SK-N-SH (cell line): ENCODE measurements at regions not wholly inside any gene's neighbourhood (a gene's known extent, or its start where the extent isn't known, plus 50 kb on each side); places are given as distances from the start of the nearest gene placed in this dataset.

Source experiments
- CTCF ChIA-PET: fragments of 300-600, 350-600 bp; formaldehyde crosslinking; extraction: SDS; loops from one replicate; lab custom pipeline; 2021; lab: Yijun Ruan, JAX
- POLR2A ChIA-PET: fragments of 350-600 bp; sonication (Branson Sonifier 250); formaldehyde crosslinking; extraction: SDS; loops from one replicate; lab custom pipeline; 2020; ENCODE audit warnings: antibody characterized with exemption, inconsistent platforms; lab: Yijun Ruan, JAX
- DNase-seq: peaks from one replicate; pipeline ENCODE4 v3.0.0; 2012
- H2AFZ ChIP-seq: fragments of 200-600 bp; sonication (generic); 2 replicates; pipeline ENCODE4 v1.8.1; 2016; ENCODE audit warnings: antibody characterized with exemption, mild to moderate bottlenecking, low read depth
- H3F3A ChIP-seq: fragments of 200-600 bp; sonication (generic); replicated peaks from 2 replicates; pipeline ENCODE3; 2016; ENCODE audit warnings: antibody characterized with exemption, mild to moderate bottlenecking; ENCODE audit not compliant: insufficient read depth
- H3K27ac ChIP-seq, 2 experiments: fragments of 200-500 bp in 1 of 2; fragments of 200-600 bp in 1 of 2; sonication (Bioruptor generic) in 1 of 2; sonication (generic), shearing (Covaris generic) in 1 of 2; 2 replicates each; pipeline versions ENCODE4 v1.5.1 to v1.6.1; 2014 to 2016; ENCODE audit warnings: low read depth in 2 of 2, inconsistent platforms in 1 of 2, low read length in 1 of 2, mild to moderate bottlenecking in 1 of 2, mixed read lengths in 1 of 2
- H3K27me3 ChIP-seq: fragments of 200-600 bp; sonication (generic), shearing (Covaris generic); 2 replicates; pipeline ENCODE4 v1.6.1; 2016; ENCODE audit warnings: mixed run types; ENCODE audit not compliant: insufficient read depth
- H3K36me3 ChIP-seq, 2 experiments: fragments of 200-500 bp in 1 of 2; fragments of 200-600 bp in 1 of 2; sonication (Bioruptor generic) in 1 of 2; sonication (generic) in 1 of 2; replicated peaks in 1 of 2; 2 replicates each; pipeline versions ENCODE3 to v1.5.1; 2014 to 2016; ENCODE audit warnings: low read length in 1 of 2, mild to moderate bottlenecking in 1 of 2; ENCODE audit not compliant: insufficient read depth in 2 of 2, control insufficient read depth in 1 of 2
- H3K4me1 ChIP-seq, 2 experiments: fragments of 200-500 bp in 1 of 2; fragments of 200-600 bp in 1 of 2; sonication (Bioruptor generic) in 1 of 2; sonication (generic), shearing (Covaris generic) in 1 of 2; 2 replicates each; pipeline versions ENCODE4 v1.5.1 to v1.6.1; 2014 to 2016; ENCODE audit warnings: low read depth in 1 of 2, low read length in 1 of 2, mixed run types in 1 of 2; ENCODE audit not compliant: insufficient read depth in 2 of 2, control insufficient read depth in 1 of 2
- H3K4me2 ChIP-seq: fragments of 200-600 bp; sonication (generic), shearing (Covaris generic); 2 replicates; pipeline ENCODE4 v1.6.1; 2017; ENCODE audit warnings: mixed run types
- H3K4me3 ChIP-seq, 2 experiments: fragments of 200-500 bp in 1 of 2; fragments of 200-600 bp in 1 of 2; sonication (Bioruptor generic) in 1 of 2; sonication (generic), shearing (Covaris generic) in 1 of 2; 2 replicates each; pipeline versions ENCODE4 v1.5.1 to v1.8.1; 2014 to 2016; ENCODE audit warnings: low read depth in 2 of 2, inconsistent platforms in 1 of 2, low read length in 1 of 2, mild to moderate bottlenecking in 1 of 2, mixed read lengths in 1 of 2, moderate library complexity in 1 of 2
- H3K79me2 ChIP-seq: fragments of 200-600 bp; sonication (generic); 2 replicates; pipeline ENCODE4 v1.8.1; 2017; ENCODE audit warnings: mild to moderate bottlenecking; ENCODE audit not compliant: insufficient read depth
- H3K9ac ChIP-seq: fragments of 200-600 bp; sonication (generic); 2 replicates; pipeline ENCODE4 v1.6.1; 2017; ENCODE audit warnings: mixed run types
- H3K9me2 ChIP-seq: fragments of 200-600 bp; sonication (generic); 2 replicates; pipeline ENCODE4 v1.6.1; 2017; ENCODE audit warnings: mixed run types
- H3K9me3 ChIP-seq: fragments of 200-600 bp; sonication (generic); 2 replicates; pipeline ENCODE4 v1.6.1; 2017; ENCODE audit warnings: mixed run types, mild to moderate bottlenecking, moderate library complexity
- H4K20me1 ChIP-seq: fragments of 200-600 bp; sonication (generic); 2 replicates; pipeline ENCODE4 v1.6.1; 2017; ENCODE audit warnings: mild to moderate bottlenecking, mixed run types; ENCODE audit not compliant: insufficient read depth
- CHD2 ChIP-seq: fragments of 150-350 bp; IDR thresholded peaks from 2 replicates; pipeline ENCODE4 v1.6.1; 2018; ENCODE audit warnings: low read length; ENCODE audit not compliant: partially characterized antibody
- ELF1 ChIP-seq: IDR thresholded peaks from 2 replicates; pipeline ENCODE4 v1.4.0; 2012
- EZH2phosphoT487 ChIP-seq: fragments of 200-600 bp; sonication (generic); IDR thresholded peaks from 2 replicates; pipeline ENCODE4 v1.6.1; 2017; ENCODE audit warnings: low read depth, mixed run types, mild to moderate bottlenecking, antibody characterized with exemption, moderate library complexity, borderline replicate concordance
- FOSL2 ChIP-seq: IDR thresholded peaks from 2 replicates; pipeline ENCODE4 v1.4.0; 2012; ENCODE audit warnings: low read depth, mild to moderate bottlenecking, moderate library complexity, borderline replicate concordance
- FOXJ3 ChIP-seq: sonication (generic); formaldehyde crosslinking; IDR thresholded peaks from 2 replicates; pipeline ENCODE4 v1.5.1; 2020; ENCODE audit warnings: mild to moderate bottlenecking, missing genetic modification reagents
- GATA2 ChIP-seq: sonication (generic); formaldehyde crosslinking; IDR thresholded peaks from 2 replicates; pipeline ENCODE4 v1.5.0; 2020; ENCODE audit warnings: mild to moderate bottlenecking, missing genetic modification reagents
- MAX ChIP-seq: IDR thresholded peaks from 2 replicates; pipeline ENCODE4 v1.4.0; 2012; ENCODE audit warnings: low read depth
- MEF2A ChIP-seq: IDR thresholded peaks from 2 replicates; pipeline ENCODE4 v1.4.0; 2012; ENCODE audit warnings: low read depth, borderline replicate concordance
- MXI1 ChIP-seq: IDR thresholded peaks from 2 replicates; pipeline ENCODE4 v1.6.1; 2012; ENCODE audit warnings: mild to moderate bottlenecking, low read depth, low read length, improper control_type of control experiment
- NFIC ChIP-seq: IDR thresholded peaks from 2 replicates; pipeline ENCODE4 v1.4.0; 2012; ENCODE audit warnings: borderline replicate concordance
- PBX3 ChIP-seq: IDR thresholded peaks from 2 replicates; pipeline ENCODE4; 2012
- RAD21 ChIP-seq: IDR thresholded peaks from 2 replicates; pipeline ENCODE4 v1.6.1; 2012; ENCODE audit warnings: mild to moderate bottlenecking, low read length
- REST ChIP-seq: IDR thresholded peaks from 2 replicates; pipeline ENCODE4 v1.6.1; 2012; ENCODE audit warnings: mild to moderate bottlenecking, low read depth, low read length, moderate library complexity
- RXRA ChIP-seq: IDR thresholded peaks from 2 replicates; pipeline ENCODE4 v1.4.0; 2012; ENCODE audit warnings: low read depth, mild to moderate bottlenecking, borderline replicate concordance
- SIN3A ChIP-seq: IDR thresholded peaks from 2 replicates; pipeline ENCODE4 v1.6.1; 2012; ENCODE audit warnings: low read depth, mild to moderate bottlenecking, low read length, moderate library complexity, borderline replicate concordance
- TAF1 ChIP-seq: IDR thresholded peaks from 2 replicates; pipeline ENCODE4 v1.6.1; 2012; ENCODE audit warnings: low read depth, mild to moderate bottlenecking, low read length, moderate library complexity, borderline replicate concordance
- USF1 ChIP-seq: IDR thresholded peaks from 2 replicates; pipeline ENCODE4 v1.4.0; 2012; ENCODE audit warnings: low read depth, borderline replicate concordance
- YY1 ChIP-seq: IDR thresholded peaks from 2 replicates; pipeline ENCODE4 v1.4.0; 2012; ENCODE audit warnings: low read depth, mild to moderate bottlenecking
- WGBS: methylation state at CpG from one replicate; pipeline ENCODE4 v1.1.6; 2017; ENCODE audit warnings: low lambda C conversion rate; 5-methylcytosine and 5-hydroxymethylcytosine counted together
- TF ChIP-seq, protein P1 (sequence below): fragments of 150-350 bp; IDR thresholded peaks from 2 replicates; pipeline ENCODE4 v1.6.1; 2016; ENCODE audit warnings: mild to moderate bottlenecking, low read depth, low read length
- TF ChIP-seq, protein P2 (sequence below): IDR thresholded peaks from 2 replicates; pipeline ENCODE4 v1.4.0; 2012; ENCODE audit warnings: low read depth, borderline replicate concordance

- no peak for DNase-seq
- Histone ChIP-seq H3K4me1 (no peaks in the 10 kb centered on the region), H2AFZ (no peak overlapping the region), H3K4me3 (no peak overlapping the region), H3K4me2 (no peak overlapping the region), H3K27me3 (no peaks in the 10 kb centered on the region), H3K9ac (no peak overlapping the region), H3K36me3 (no peaks in the 10 kb centered on the region), H3K9me3 (no peaks in the 10 kb centered on the region), H3K9me2 (no peaks in the 10 kb centered on the region), H4K20me1 (no peaks in the 10 kb centered on the region), H3K27ac (no peak overlapping the region), H3K79me2 (no peaks in the 10 kb centered on the region), H3F3A (no peaks in the 10 kb centered on the region)
- WGBS, result 0% methylated on average over 1 of the region's 1 CpG
- TF ChIP-seq YY1, result no peak
- TF ChIP-seq, protein P1, sequence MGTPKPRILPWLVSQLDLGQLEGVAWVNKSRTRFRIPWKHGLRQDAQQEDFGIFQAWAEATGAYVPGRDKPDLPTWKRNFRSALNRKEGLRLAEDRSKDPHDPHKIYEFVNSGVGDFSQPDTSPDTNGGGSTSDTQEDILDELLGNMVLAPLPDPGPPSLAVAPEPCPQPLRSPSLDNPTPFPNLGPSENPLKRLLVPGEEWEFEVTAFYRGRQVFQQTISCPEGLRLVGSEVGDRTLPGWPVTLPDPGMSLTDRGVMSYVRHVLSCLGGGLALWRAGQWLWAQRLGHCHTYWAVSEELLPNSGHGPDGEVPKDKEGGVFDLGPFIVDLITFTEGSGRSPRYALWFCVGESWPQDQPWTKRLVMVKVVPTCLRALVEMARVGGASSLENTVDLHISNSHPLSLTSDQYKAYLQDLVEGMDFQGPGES, result no peak
- TF ChIP-seq REST, result no peak
- no peak for TF ChIP-seq EZH2phosphoT487
- TF ChIP-seq FOXJ3 (CRISPR knock-in tag), result no peak
- no peak for TF ChIP-seq SIN3A
- no peak for TF ChIP-seq RXRA
- TF ChIP-seq FOSL2, result no peak
- ChIA-PET POLR2A (no interaction called here), CTCF (no interaction called here)
These were observed 357.8 kb upstream of the LARGE1 start for GRCh38 chr22:34278121-34278520.

- TF ChIP-seq RXRA (no peak), USF1 (no peak), NFIC (no peak), CHD2 (no peak), EZH2phosphoT487 (no peak), TAF1 (no peak), PBX3 (no peak), GATA2 (CRISPR knock-in tag) (no peak), MXI1 (no peak), RAD21 (no peak), SIN3A (no peak), ELF1 (no peak), MAX (no peak), MEF2A (no peak)
- TF ChIP-seq, protein P2, sequence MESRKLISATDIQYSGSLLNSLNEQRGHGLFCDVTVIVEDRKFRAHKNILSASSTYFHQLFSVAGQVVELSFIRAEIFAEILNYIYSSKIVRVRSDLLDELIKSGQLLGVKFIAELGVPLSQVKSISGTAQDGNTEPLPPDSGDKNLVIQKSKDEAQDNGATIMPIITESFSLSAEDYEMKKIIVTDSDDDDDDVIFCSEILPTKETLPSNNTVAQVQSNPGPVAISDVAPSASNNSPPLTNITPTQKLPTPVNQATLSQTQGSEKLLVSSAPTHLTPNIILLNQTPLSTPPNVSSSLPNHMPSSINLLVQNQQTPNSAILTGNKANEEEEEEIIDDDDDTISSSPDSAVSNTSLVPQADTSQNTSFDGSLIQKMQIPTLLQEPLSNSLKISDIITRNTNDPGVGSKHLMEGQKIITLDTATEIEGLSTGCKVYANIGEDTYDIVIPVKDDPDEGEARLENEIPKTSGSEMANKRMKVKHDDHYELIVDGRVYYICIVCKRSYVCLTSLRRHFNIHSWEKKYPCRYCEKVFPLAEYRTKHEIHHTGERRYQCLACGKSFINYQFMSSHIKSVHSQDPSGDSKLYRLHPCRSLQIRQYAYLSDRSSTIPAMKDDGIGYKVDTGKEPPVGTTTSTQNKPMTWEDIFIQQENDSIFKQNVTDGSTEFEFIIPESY, result no peak
These were observed 361.5 kb upstream of the LARGE1 start for GRCh38 chr22:34281738-34282137.

More at GRCh38 chr22:34281738-34282137, 361.5 kb upstream of the LARGE1 start:
- no peak for DNase-seq
- H3K4me2 ChIP-seq, result no peak overlapping the region
- ChIA-PET POLR2A (no interaction called here), CTCF (no interaction called here)
- no peaks in the 10 kb centered on the region for H3K9me3 ChIP-seq
- H3K27me3 ChIP-seq, result no peaks in the 10 kb centered on the region
- no peaks in the 10 kb centered on the region for H3K36me3 ChIP-seq
- no peaks in the 10 kb centered on the region for H4K20me1 ChIP-seq
- no peaks in the 10 kb centered on the region for H3K79me2 ChIP-seq
- no peak overlapping the region for H2AFZ ChIP-seq
- H3K4me1 ChIP-seq, result no peaks in the 10 kb centered on the region
- 0% methylated on average over 2 of the region's 3 CpGs for WGBS
- H3K9ac ChIP-seq, result no peak overlapping the region
- no peaks in the 10 kb centered on the region for H3F3A ChIP-seq
- H3K9me2 ChIP-seq, result no peaks in the 10 kb centered on the region
- no peak overlapping the region for H3K4me3 ChIP-seq
- no peak overlapping the region for H3K27ac ChIP-seq
